ENCODE measurements at regions not wholly inside any gene's neighbourhood (a gene's known extent, or its start where the extent isn't known, plus 50 kb on each side); places are given as distances from the start of the nearest gene placed in this dataset.

- intact Hi-C loops (cut with micrococcal nuclease), result no loop called here
- Histone ChIP-seq H3K27ac (ENCODE audit: low read depth in 1 of 2, low read length in 2 of 2) (no peak overlapping the region), H4K20me1 (ENCODE audit: insufficient read depth, low read length) (no peaks in the 10 kb centered on the region), H3K79me2 (ENCODE audit: insufficient read depth, low read length) (no peaks in the 10 kb centered on the region), H3K4me2 (replicated peaks; ENCODE audit: extremely low read depth, low read length, poor library complexity, severe bottlenecking) (no peak overlapping the region), H3K4me3 (replicated peaks in 1 of 3; ENCODE audit: low read depth in 2 of 3, low read length in 3 of 3) (no peak overlapping the region), H3K9ac (ENCODE audit: insufficient read depth, low read length, poor library complexity, severe bottlenecking) (no peak overlapping the region), H3K36me3 (replicated peaks in 1 of 2; ENCODE audit: control insufficient read depth in 1 of 2, insufficient read depth in 2 of 2, low read length in 2 of 2) (no peaks in the 10 kb centered on the region), H3K9me3 (replicated peaks in 1 of 2; ENCODE audit: control insufficient read depth in 1 of 2, insufficient read depth in 1 of 2, low read length in 2 of 2) (peaks cover 0 to 7% of the 10 kb centered on the region in 2 donors), H2AFZ (ENCODE audit: insufficient read depth, low read depth, low read length, poor library complexity, severe bottlenecking) (no peak overlapping the region), H3K27me3 (ENCODE audit: control insufficient read depth in 2 of 2, insufficient read depth in 2 of 2, low read length in 2 of 2) (no peaks in the 10 kb centered on the region), H3K4me1 (ENCODE audit: control insufficient read depth in 1 of 2, insufficient read depth in 2 of 2, low read length in 2 of 2) (no peaks in the 10 kb centered on the region)
- Mint-ChIP-seq H3K36me3 (no peaks in the 10 kb centered on the region), H3K9me3 (peaks cover 3 to 20% (median 7%) of the 10 kb centered on the region in 7 donors), H3K27ac (no peak overlapping the region), H3K27me3 (ENCODE audit: low read depth in 3 of 3) (peaks cover 5 to 7% (median 6%) of the 10 kb centered on the region in 3 donors), H3K4me3 (no peak overlapping the region), H3K4me1 (no peaks in the 10 kb centered on the region)
- DNase-seq, result no peak
- no peak for TF ChIP-seq CTCF (IDR thresholded peaks at IDR 0.05)
- no CpG with 5 or more reads among the region's 2 CpGs for WGBS (ENCODE audit: insufficient coverage)
These were observed 550.1 kb downstream of the OMA1 start for GRCh38 chr1:57996400-57996799.

- intact Hi-C loops (cut with micrococcal nuclease), result no loop called here
- no peaks in the 10 kb centered on the region for H3K36me3 Mint-ChIP-seq
- peaks cover 0 to 11% (median 2%) of the 10 kb centered on the region in 7 donors for H3K9me3 Mint-ChIP-seq
- no peaks in the 10 kb centered on the region for H3K36me3 ChIP-seq (replicated peaks in 1 of 2; ENCODE audit: control insufficient read depth in 1 of 2, insufficient read depth in 2 of 2, low read length in 2 of 2)
- H3K27ac ChIP-seq (ENCODE audit: low read depth in 1 of 2, low read length in 2 of 2), result no peak overlapping the region
- H3K4me2 ChIP-seq (replicated peaks; ENCODE audit: extremely low read depth, low read length, poor library complexity, severe bottlenecking), result no peak overlapping the region
- no peak for DNase-seq
- peaks cover 4% of the 10 kb centered on the region for H3K4me1 Mint-ChIP-seq
- H3K27ac Mint-ChIP-seq, result no peak overlapping the region
- peaks cover 14 to 20% (median 17%) of the 10 kb centered on the region in 3 donors for H3K27me3 Mint-ChIP-seq (ENCODE audit: low read depth in 3 of 3)
- H3K4me3 ChIP-seq (replicated peaks in 1 of 3; ENCODE audit: low read depth in 2 of 3, low read length in 3 of 3), result no peak overlapping the region
- H3K9ac ChIP-seq (ENCODE audit: insufficient read depth, low read length, poor library complexity, severe bottlenecking), result no peak overlapping the region
- H3K79me2 ChIP-seq (ENCODE audit: insufficient read depth, low read length), result no peaks in the 10 kb centered on the region
- H2AFZ ChIP-seq (ENCODE audit: insufficient read depth, low read depth, low read length, poor library complexity, severe bottlenecking), result no peak overlapping the region
- H4K20me1 ChIP-seq (ENCODE audit: insufficient read depth, low read length), result no peaks in the 10 kb centered on the region
- WGBS (ENCODE audit: insufficient coverage), result 94% methylated on average over 5 of the region's 7 CpGs
- no peaks in the 10 kb centered on the region for H3K9me3 ChIP-seq (replicated peaks in 1 of 2; ENCODE audit: control insufficient read depth in 1 of 2, insufficient read depth in 1 of 2, low read length in 2 of 2)
- no peak for TF ChIP-seq CTCF (IDR thresholded peaks at IDR 0.05)
- peaks cover 3 to 6% of the 10 kb centered on the region in 2 donors for H3K4me1 ChIP-seq (ENCODE audit: control insufficient read depth in 1 of 2, insufficient read depth in 2 of 2, low read length in 2 of 2)
- no peak overlapping the region for H3K4me3 Mint-ChIP-seq
- peaks cover 6 to 16% of the 10 kb centered on the region in 2 donors for H3K27me3 ChIP-seq (ENCODE audit: control insufficient read depth in 2 of 2, insufficient read depth in 2 of 2, low read length in 2 of 2)
These were observed 555.2 kb downstream of the OMA1 start for GRCh38 chr1:57991289-57991688.
